ENCODE measurements at regions not wholly inside any gene's neighbourhood (a gene's known extent, or its start where the extent isn't known, plus 50 kb on each side); places are given as distances from the start of the nearest gene placed in this dataset.

DNA sequence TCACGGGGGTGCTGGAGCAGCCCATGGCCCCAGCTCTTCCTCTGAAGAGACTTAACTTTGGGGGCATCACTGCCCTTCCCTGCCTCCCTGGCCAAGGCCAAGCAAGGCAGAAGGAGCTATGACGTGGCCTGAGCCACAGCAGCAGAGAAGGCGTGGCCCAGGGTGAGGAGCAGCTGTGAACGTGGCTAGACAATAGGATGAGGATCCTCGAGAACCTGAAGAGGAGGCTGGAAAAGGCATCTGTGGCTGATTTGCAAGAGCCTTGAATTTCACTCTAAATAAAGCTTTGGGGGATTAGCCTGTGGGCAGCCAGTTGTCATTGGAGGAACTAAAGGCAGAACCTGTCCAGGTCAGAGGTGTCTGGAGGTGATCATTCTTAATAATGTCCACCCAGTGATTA lies 652.9 kb upstream of the ID2 start:
- Histone ChIP-seq H3K4me1 (ENCODE audit: control insufficient read depth in 3 of 3, insufficient read depth in 3 of 3, low read length in 3 of 3) (peaks cover 0 to 2% (median 0%) of the 10 kb centered on the region in 3 donors), H3K36me3 (ENCODE audit: control insufficient read depth in 3 of 3, insufficient read depth in 3 of 3, low read length in 3 of 3) (no peaks in the 10 kb centered on the region), H3K27me3 (ENCODE audit: control insufficient read depth in 3 of 3, insufficient read depth in 3 of 3, low read length in 3 of 3) (peaks cover 0 to 11% (median 11%) of the 10 kb centered on the region in 3 donors), H3K27ac (ENCODE audit: low read depth, low read length) (no peak overlapping the region), H3K9ac (ENCODE audit: low read depth in 1 of 3, low read length in 3 of 3) (no peak overlapping the region), H3K4me3 (ENCODE audit: low read length in 3 of 3) (no peak overlapping the region), H3K9me3 (ENCODE audit: control insufficient read depth in 3 of 3, low read length in 3 of 3) (no peaks in the 10 kb centered on the region)

DNA sequence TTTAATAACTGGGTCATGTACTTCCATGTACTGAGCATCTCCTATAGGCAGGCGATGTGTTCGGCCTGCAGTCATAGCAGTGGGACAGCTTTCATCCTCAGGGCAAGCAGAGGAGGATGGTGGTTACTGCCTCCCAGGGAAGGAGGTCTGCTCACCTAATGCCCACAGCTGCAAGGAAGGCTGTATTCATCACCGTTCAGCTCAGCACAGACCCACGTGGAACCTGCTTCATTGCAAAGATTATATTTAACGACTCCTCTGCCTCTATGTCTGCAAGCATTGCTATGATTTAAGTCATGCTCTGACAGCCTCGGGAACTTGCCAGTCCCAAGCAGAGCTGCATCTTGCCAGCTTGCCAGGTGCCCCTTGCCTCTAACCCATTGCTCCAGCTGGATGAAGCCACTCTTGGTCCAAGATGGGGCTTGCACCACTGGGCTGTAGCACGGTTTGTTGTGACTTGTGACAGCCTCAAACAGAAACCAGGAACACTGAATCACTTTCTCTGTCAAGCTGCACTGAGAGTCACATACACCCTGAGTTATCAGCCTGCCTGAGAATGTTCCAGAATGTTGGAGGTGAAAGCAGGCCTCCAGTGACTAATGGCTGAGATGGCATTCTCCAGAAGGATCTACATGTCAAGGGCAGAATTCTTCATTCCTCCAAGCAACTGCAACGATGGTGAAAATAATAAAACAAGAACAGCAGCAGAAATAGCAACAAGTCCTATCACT lies 651.1 kb upstream of the ID2 start:
- Histone ChIP-seq H3K36me3 (ENCODE audit: control insufficient read depth in 3 of 3, insufficient read depth in 3 of 3, low read length in 3 of 3) (no peaks in the 10 kb centered on the region), H3K9me3 (ENCODE audit: control insufficient read depth in 3 of 3, low read length in 3 of 3) (no peaks in the 10 kb centered on the region), H3K27ac (ENCODE audit: low read depth, low read length) (no peak overlapping the region), H3K9ac (ENCODE audit: low read depth in 1 of 3, low read length in 3 of 3) (no peak overlapping the region), H3K27me3 (ENCODE audit: control insufficient read depth in 3 of 3, insufficient read depth in 3 of 3, low read length in 3 of 3) (peaks cover 0 to 11% (median 11%) of the 10 kb centered on the region in 3 donors), H3K4me1 (ENCODE audit: control insufficient read depth in 3 of 3, insufficient read depth in 3 of 3, low read length in 3 of 3) (peaks cover 0 to 2% (median 0%) of the 10 kb centered on the region in 3 donors), H3K4me3 (ENCODE audit: low read length in 3 of 3) (no peak overlapping the region)

- no peak overlapping the region for H3K9ac ChIP-seq (ENCODE audit: low read depth in 1 of 3, low read length in 3 of 3)
- H3K36me3 ChIP-seq (ENCODE audit: control insufficient read depth in 3 of 3, insufficient read depth in 3 of 3, low read length in 3 of 3): no peaks in the 10 kb centered on the region
- peaks cover 0 to 11% (median 8%) of the 10 kb centered on the region in 3 donors for H3K27me3 ChIP-seq (ENCODE audit: control insufficient read depth in 3 of 3, insufficient read depth in 3 of 3, low read length in 3 of 3)
- no peaks in the 10 kb centered on the region for H3K9me3 ChIP-seq (ENCODE audit: control insufficient read depth in 3 of 3, low read length in 3 of 3)
- peaks cover 0 to under 1% (median 0%) of the 10 kb centered on the region in 3 donors for H3K4me1 ChIP-seq (ENCODE audit: control insufficient read depth in 3 of 3, insufficient read depth in 3 of 3, low read length in 3 of 3)
- no peak overlapping the region for H3K4me3 ChIP-seq (ENCODE audit: low read length in 3 of 3)
- H3K27ac ChIP-seq (ENCODE audit: low read depth, low read length): no peak overlapping the region
These were observed 650.5 kb upstream of the ID2 start for GRCh38 chr2:8031370-8031769.

DNA sequence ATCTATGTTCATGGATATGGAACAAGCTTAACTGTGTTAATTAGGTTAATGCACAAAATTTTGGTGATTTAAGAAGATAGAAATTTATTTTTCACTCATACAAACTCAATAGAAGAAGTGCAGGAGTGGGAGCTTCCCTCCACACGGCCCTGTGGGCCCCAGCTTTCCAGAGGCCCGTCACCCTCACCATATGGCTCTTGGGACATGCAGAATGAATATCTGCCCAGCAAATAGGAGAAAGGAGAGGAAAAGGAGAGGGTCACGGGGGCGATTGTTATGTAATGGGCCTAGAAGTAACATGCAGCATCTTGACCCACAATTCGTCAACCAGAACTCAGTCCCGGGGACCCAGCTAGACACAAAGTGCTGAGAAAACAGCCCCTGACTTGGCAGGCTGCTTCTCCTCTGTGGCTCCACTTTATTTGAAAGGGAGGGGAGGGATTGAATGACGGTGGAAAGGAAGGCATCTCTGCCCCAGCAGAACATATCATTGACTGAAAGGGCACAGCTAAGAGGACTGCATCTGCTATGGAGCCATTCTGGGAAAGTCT lies 648.2 kb upstream of the ID2 start:
- no peaks in the 10 kb centered on the region for H3K4me1 ChIP-seq (ENCODE audit: control insufficient read depth in 3 of 3, insufficient read depth in 3 of 3, low read length in 3 of 3)
- no peak overlapping the region for H3K27ac ChIP-seq (ENCODE audit: low read depth, low read length)
- H3K27me3 ChIP-seq (ENCODE audit: control insufficient read depth in 3 of 3, insufficient read depth in 3 of 3, low read length in 3 of 3): no peaks in the 10 kb centered on the region
- H3K9ac ChIP-seq (ENCODE audit: low read depth in 1 of 3, low read length in 3 of 3): no peak overlapping the region
- H3K4me3 ChIP-seq (ENCODE audit: low read length in 3 of 3): no peak overlapping the region
- no peaks in the 10 kb centered on the region for H3K9me3 ChIP-seq (ENCODE audit: control insufficient read depth in 3 of 3, low read length in 3 of 3)
- H3K36me3 ChIP-seq (ENCODE audit: control insufficient read depth in 3 of 3, insufficient read depth in 3 of 3, low read length in 3 of 3): no peaks in the 10 kb centered on the region

DNA sequence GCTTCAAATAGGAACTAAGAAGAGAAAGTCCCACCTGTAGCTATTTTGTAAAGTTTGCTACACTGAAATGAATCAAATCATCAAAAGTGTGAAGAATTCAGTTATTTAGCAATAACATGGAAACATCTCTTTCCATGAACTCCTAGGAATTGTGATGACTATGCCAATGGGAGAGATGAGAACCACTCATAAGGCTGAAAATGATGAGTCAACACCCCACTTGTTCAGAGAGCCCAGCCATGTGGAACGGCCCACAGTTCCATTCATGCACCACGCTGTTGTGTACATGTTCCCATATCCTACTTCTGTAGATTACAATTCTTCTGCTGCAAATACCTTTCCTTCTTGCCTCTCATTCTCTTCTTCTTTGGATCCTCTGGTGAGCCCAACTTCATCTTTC lies 645.5 kb upstream of the ID2 start:
- H3K36me3 ChIP-seq (ENCODE audit: control insufficient read depth in 3 of 3, insufficient read depth in 3 of 3, low read length in 3 of 3): no peaks in the 10 kb centered on the region
- H3K9me3 ChIP-seq (ENCODE audit: control insufficient read depth in 3 of 3, low read length in 3 of 3): no peaks in the 10 kb centered on the region
- no peaks in the 10 kb centered on the region for H3K27me3 ChIP-seq (ENCODE audit: control insufficient read depth in 3 of 3, insufficient read depth in 3 of 3, low read length in 3 of 3)
- H3K4me3 ChIP-seq (ENCODE audit: low read length in 3 of 3): no peak overlapping the region
- no peaks in the 10 kb centered on the region for H3K4me1 ChIP-seq (ENCODE audit: control insufficient read depth in 3 of 3, insufficient read depth in 3 of 3, low read length in 3 of 3)
- H3K27ac ChIP-seq (ENCODE audit: low read depth, low read length): no peak overlapping the region
- H3K9ac ChIP-seq (ENCODE audit: low read depth in 1 of 3, low read length in 3 of 3): no peak overlapping the region

- no peak overlapping the region for H3K4me3 ChIP-seq (ENCODE audit: low read length in 3 of 3)
- H3K36me3 ChIP-seq (ENCODE audit: control insufficient read depth in 3 of 3, insufficient read depth in 3 of 3, low read length in 3 of 3): no peaks in the 10 kb centered on the region
- H3K27ac ChIP-seq (ENCODE audit: low read depth, low read length): no peak overlapping the region
- no peak overlapping the region for H3K9ac ChIP-seq (ENCODE audit: low read depth in 1 of 3, low read length in 3 of 3)
- no peaks in the 10 kb centered on the region for H3K4me1 ChIP-seq (ENCODE audit: control insufficient read depth in 3 of 3, insufficient read depth in 3 of 3, low read length in 3 of 3)
- H3K9me3 ChIP-seq (ENCODE audit: control insufficient read depth in 3 of 3, low read length in 3 of 3): peaks cover 0 to 6% (median 0%) of the 10 kb centered on the region in 3 donors
- H3K27me3 ChIP-seq (ENCODE audit: control insufficient read depth in 3 of 3, insufficient read depth in 3 of 3, low read length in 3 of 3): no peaks in the 10 kb centered on the region
These were observed 642.1 kb upstream of the ID2 start for GRCh38 chr2:8039732-8040131.

DNA sequence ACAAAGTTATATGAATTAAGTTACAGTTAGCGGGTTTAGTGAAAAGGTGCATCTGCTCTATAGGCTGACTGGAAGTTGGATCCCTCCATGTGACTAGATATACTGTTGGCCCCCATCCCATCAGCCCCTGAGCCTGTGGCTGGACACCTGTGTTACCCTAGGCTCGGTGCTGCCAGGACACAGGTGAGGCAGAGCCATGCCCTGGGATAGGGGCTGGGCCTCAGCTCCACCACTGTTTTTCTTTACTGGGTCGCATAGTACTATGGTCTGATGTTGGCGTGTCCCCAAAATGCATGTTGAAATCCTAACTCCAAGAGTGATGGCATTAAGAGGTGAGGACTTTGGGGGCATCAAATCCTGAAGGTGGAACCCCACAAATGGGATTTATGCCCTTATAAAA lies 638.6 kb upstream of the ID2 start:
- Histone ChIP-seq H3K27ac (ENCODE audit: low read depth, low read length) (no peak overlapping the region), H3K27me3 (ENCODE audit: control insufficient read depth in 3 of 3, insufficient read depth in 3 of 3, low read length in 3 of 3) (no peaks in the 10 kb centered on the region), H3K36me3 (ENCODE audit: control insufficient read depth in 3 of 3, insufficient read depth in 3 of 3, low read length in 3 of 3) (no peaks in the 10 kb centered on the region), H3K9ac (ENCODE audit: low read depth in 1 of 3, low read length in 3 of 3) (no peak overlapping the region), H3K4me1 (ENCODE audit: control insufficient read depth in 3 of 3, insufficient read depth in 3 of 3, low read length in 3 of 3) (no peaks in the 10 kb centered on the region), H3K4me3 (ENCODE audit: low read length in 3 of 3) (no peak overlapping the region), H3K9me3 (ENCODE audit: control insufficient read depth in 3 of 3, low read length in 3 of 3) (peaks cover 0 to 6% (median 0%) of the 10 kb centered on the region in 3 donors)

- H3K4me1 ChIP-seq (ENCODE audit: control insufficient read depth in 3 of 3, insufficient read depth in 3 of 3, low read length in 3 of 3): peaks cover 0 to under 1% (median 0%) of the 10 kb centered on the region in 3 donors
- no peak overlapping the region for H3K27ac ChIP-seq (ENCODE audit: low read depth, low read length)
- no peak overlapping the region for H3K9ac ChIP-seq (ENCODE audit: low read depth in 1 of 3, low read length in 3 of 3)
- no peaks in the 10 kb centered on the region for H3K27me3 ChIP-seq (ENCODE audit: control insufficient read depth in 3 of 3, insufficient read depth in 3 of 3, low read length in 3 of 3)
- no peaks in the 10 kb centered on the region for H3K36me3 ChIP-seq (ENCODE audit: control insufficient read depth in 3 of 3, insufficient read depth in 3 of 3, low read length in 3 of 3)
- no peak overlapping the region for H3K4me3 ChIP-seq (ENCODE audit: low read length in 3 of 3)
- peaks cover 0 to 6% (median 0%) of the 10 kb centered on the region in 3 donors for H3K9me3 ChIP-seq (ENCODE audit: control insufficient read depth in 3 of 3, low read length in 3 of 3)
These were observed 637.7 kb upstream of the ID2 start for GRCh38 chr2:8044046-8044594.

DNA sequence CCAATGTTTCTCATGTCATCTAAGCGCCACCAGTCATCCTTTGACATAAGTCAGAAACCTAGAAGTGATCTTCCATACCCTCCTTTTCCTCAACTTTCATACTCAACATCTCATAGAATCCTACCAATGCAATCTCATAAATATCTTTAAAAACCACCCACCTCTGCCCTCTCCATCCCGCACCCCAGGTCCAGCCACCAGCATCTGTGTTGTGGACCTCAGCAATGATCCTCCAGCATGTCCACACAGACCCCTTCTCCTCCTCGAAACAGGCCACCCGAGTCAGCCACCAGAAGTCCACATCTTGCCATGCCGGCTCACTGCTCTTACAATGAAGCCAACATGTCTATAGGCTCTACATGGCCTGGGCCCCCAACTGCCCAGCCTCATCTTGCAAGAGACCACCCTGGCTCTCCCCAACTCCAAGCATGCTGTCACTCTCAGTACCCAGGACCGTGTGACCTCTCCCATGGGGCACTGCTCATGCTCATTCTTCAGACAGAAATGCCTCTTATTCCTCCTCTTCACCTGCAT lies 636.7 kb upstream of the ID2 start:
- no peaks in the 10 kb centered on the region for H3K27me3 ChIP-seq (ENCODE audit: control insufficient read depth in 3 of 3, insufficient read depth in 3 of 3, low read length in 3 of 3)
- H3K9me3 ChIP-seq (ENCODE audit: control insufficient read depth in 3 of 3, low read length in 3 of 3): peaks cover 0 to 6% (median 0%) of the 10 kb centered on the region in 3 donors
- no peak overlapping the region for H3K4me3 ChIP-seq (ENCODE audit: low read length in 3 of 3)

GRCh38 chr2:8046849-8047248 lies 635.0 kb upstream of the ID2 start:
- H3K27me3 ChIP-seq (ENCODE audit: control insufficient read depth in 3 of 3, insufficient read depth in 3 of 3, low read length in 3 of 3): no peaks in the 10 kb centered on the region
- peaks cover 0 to 6% (median 0%) of the 10 kb centered on the region in 3 donors for H3K9me3 ChIP-seq (ENCODE audit: control insufficient read depth in 3 of 3, low read length in 3 of 3)
- H3K4me1 ChIP-seq (ENCODE audit: control insufficient read depth in 3 of 3, insufficient read depth in 3 of 3, low read length in 3 of 3): peaks cover 0 to 2% (median 0%) of the 10 kb centered on the region in 3 donors
- H3K9ac ChIP-seq (ENCODE audit: low read depth in 1 of 3, low read length in 3 of 3): no peak overlapping the region
- H3K36me3 ChIP-seq (ENCODE audit: control insufficient read depth in 3 of 3, insufficient read depth in 3 of 3, low read length in 3 of 3): no peaks in the 10 kb centered on the region
- no peak overlapping the region for H3K4me3 ChIP-seq (ENCODE audit: low read length in 3 of 3)
- H3K27ac ChIP-seq (ENCODE audit: low read depth, low read length): no peak overlapping the region

More for the DNA sequence above, 636.7 kb upstream of the ID2 start:
- peaks cover 0 to 2% (median 0%) of the 10 kb centered on the region in 3 donors for H3K4me1 ChIP-seq (ENCODE audit: control insufficient read depth in 3 of 3, insufficient read depth in 3 of 3, low read length in 3 of 3)
- no peaks in the 10 kb centered on the region for H3K36me3 ChIP-seq (ENCODE audit: control insufficient read depth in 3 of 3, insufficient read depth in 3 of 3, low read length in 3 of 3)
- H3K9ac ChIP-seq (ENCODE audit: low read depth in 1 of 3, low read length in 3 of 3): no peak overlapping the region
- no peak overlapping the region for H3K27ac ChIP-seq (ENCODE audit: low read depth, low read length)
